ENCODE measurements at regions not wholly inside any gene's neighbourhood (a gene's known extent, or its start where the extent isn't known, plus 50 kb on each side); places are given as distances from the start of the nearest gene placed in this dataset.

- no peak for TF ChIP-seq CTCF (IDR thresholded peaks at IDR 0.05; ENCODE audit: low read depth, low read length)
- no peak overlapping the region for H3K4me3 ChIP-seq
- H3K4me1 ChIP-seq (ENCODE audit: low read depth): no peaks in the 10 kb centered on the region
- H3K27ac ChIP-seq: no peak overlapping the region
- H3K36me3 ChIP-seq: no peaks in the 10 kb centered on the region
- no peak for DNase-seq (ENCODE audit: low read depth in 1 of 2, low spot score in 1 of 2)
- H3K9me3 ChIP-seq (ENCODE audit: low read depth): no peaks in the 10 kb centered on the region
- no peaks in the 10 kb centered on the region for H3K27me3 ChIP-seq
Measured at GRCh38 chr3:163315786-163316185, 1762.5 kb downstream of the SI start.

- TF ChIP-seq CTCF (IDR thresholded peaks at IDR 0.05; ENCODE audit: low read depth, low read length): no peak
- DNase-seq (ENCODE audit: low read depth in 1 of 2, low spot score in 1 of 2): no peak
- no peaks in the 10 kb centered on the region for H3K4me1 ChIP-seq (ENCODE audit: low read depth)
- no peaks in the 10 kb centered on the region for H3K9me3 ChIP-seq (ENCODE audit: low read depth)
- H3K36me3 ChIP-seq: no peaks in the 10 kb centered on the region
- no peak overlapping the region for H3K27ac ChIP-seq
- no peaks in the 10 kb centered on the region for H3K27me3 ChIP-seq
- no peak overlapping the region for H3K4me3 ChIP-seq
Measured at GRCh38 chr3:163306405-163306804, 1771.9 kb downstream of the SI start.

- no peak overlapping the region for H3K27ac ChIP-seq
- TF ChIP-seq CTCF (IDR thresholded peaks at IDR 0.05; ENCODE audit: low read depth, low read length): no peak
- no peaks in the 10 kb centered on the region for H3K9me3 ChIP-seq (ENCODE audit: low read depth)
- DNase-seq (ENCODE audit: low read depth in 1 of 2, low spot score in 1 of 2): no peak
- no peaks in the 10 kb centered on the region for H3K36me3 ChIP-seq
- H3K4me3 ChIP-seq: no peak overlapping the region
- H3K27me3 ChIP-seq: no peaks in the 10 kb centered on the region
- no peaks in the 10 kb centered on the region for H3K4me1 ChIP-seq (ENCODE audit: low read depth)
Measured at GRCh38 chr3:163273694-163274093, 1777.1 kb downstream of the OTOL1 start.

GRCh38 chr3:163266731-163267130, 1770.1 kb downstream of the OTOL1 start:
- no peak for TF ChIP-seq CTCF (IDR thresholded peaks at IDR 0.05; ENCODE audit: low read depth, low read length)
- Histone ChIP-seq H3K27ac (no peak overlapping the region), H3K4me3 (no peak overlapping the region), H3K36me3 (no peaks in the 10 kb centered on the region), H3K4me1 (ENCODE audit: low read depth) (no peaks in the 10 kb centered on the region), H3K9me3 (ENCODE audit: low read depth) (no peaks in the 10 kb centered on the region), H3K27me3 (no peaks in the 10 kb centered on the region)
- DNase-seq (ENCODE audit: low read depth in 1 of 2, low spot score in 1 of 2): no peak

GRCh38 chr3:163261618-163262017, 1765.0 kb downstream of the OTOL1 start:
- no peak overlapping the region for H3K4me3 ChIP-seq
- TF ChIP-seq CTCF (IDR thresholded peaks at IDR 0.05; ENCODE audit: low read depth, low read length): no peak
- H3K27me3 ChIP-seq: no peaks in the 10 kb centered on the region

GRCh38 chr3:163261056-163261455, 1764.4 kb downstream of the OTOL1 start:
- TF ChIP-seq CTCF (IDR thresholded peaks at IDR 0.05; ENCODE audit: low read depth, low read length): no peak

More at GRCh38 chr3:163261618-163262017, 1765.0 kb downstream of the OTOL1 start:
- Histone ChIP-seq H3K4me1 (ENCODE audit: low read depth) (no peaks in the 10 kb centered on the region), H3K36me3 (no peaks in the 10 kb centered on the region), H3K27ac (no peak overlapping the region), H3K9me3 (ENCODE audit: low read depth) (no peaks in the 10 kb centered on the region)
- DNase-seq (ENCODE audit: low read depth in 1 of 2, low spot score in 1 of 2): no peak

More at GRCh38 chr3:163261056-163261455, 1764.4 kb downstream of the OTOL1 start:
- Histone ChIP-seq H3K9me3 (ENCODE audit: low read depth) (no peaks in the 10 kb centered on the region), H3K4me3 (no peak overlapping the region), H3K36me3 (no peaks in the 10 kb centered on the region), H3K27ac (no peak overlapping the region), H3K4me1 (ENCODE audit: low read depth) (no peaks in the 10 kb centered on the region), H3K27me3 (no peaks in the 10 kb centered on the region)
- no peak for DNase-seq (ENCODE audit: low read depth in 1 of 2, low spot score in 1 of 2)
